ENCODE measurements at regions not wholly inside any gene's neighbourhood (a gene's known extent, or its start where the extent isn't known, plus 50 kb on each side); places are given as distances from the start of the nearest gene placed in this dataset.
"Not testable (repeated sequence)": the region's sequence is repeated elsewhere in the genome, so short reads cannot be mapped to it uniquely, and the experiment has no call there.

DNA sequence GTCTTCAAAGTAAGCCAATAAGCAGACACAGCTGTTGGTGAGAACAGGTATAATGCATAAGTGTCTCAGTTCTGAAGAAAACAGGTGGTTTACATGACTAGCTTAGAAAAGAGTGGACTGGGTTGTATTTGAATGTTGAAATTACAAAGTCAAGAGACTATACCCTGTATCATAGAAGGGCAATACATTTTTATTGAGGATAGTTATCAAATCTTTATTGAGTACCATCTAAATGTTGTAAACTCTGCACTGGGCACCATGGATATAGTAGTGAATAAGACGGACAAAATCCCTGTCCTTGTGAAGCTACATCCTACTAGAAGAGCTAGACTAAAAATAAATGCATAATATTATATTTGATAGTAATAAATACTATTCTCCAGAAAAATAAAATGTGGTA is 88.5 kb upstream of the CDC42EP3 start:
- not testable (repeated sequence) for DNase-seq

- no peak for DNase-seq
Measured at GRCh38 chr2:37760471-37760870, 89.0 kb upstream of the CDC42EP3 start.

DNA sequence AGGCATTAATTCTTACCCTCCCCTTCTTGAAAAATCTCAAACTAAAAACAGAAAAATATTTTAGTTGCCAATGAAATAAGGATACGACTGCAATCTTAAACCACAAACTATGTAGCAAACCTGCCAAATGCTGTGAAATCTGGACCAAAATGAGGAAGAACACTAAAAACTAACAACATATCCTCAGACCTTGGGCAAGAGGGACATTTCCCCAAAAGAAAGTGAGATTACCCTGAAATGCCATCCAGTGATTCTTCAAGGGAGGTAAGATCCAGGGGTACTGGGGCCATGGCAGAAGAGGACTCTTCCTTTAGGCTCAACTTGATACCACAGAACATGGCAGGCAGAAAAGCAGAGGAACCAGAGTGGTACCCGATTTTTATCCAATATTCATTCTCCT is 90.8 kb upstream of the CDC42EP3 start:
- not testable (repeated sequence) for DNase-seq

DNA sequence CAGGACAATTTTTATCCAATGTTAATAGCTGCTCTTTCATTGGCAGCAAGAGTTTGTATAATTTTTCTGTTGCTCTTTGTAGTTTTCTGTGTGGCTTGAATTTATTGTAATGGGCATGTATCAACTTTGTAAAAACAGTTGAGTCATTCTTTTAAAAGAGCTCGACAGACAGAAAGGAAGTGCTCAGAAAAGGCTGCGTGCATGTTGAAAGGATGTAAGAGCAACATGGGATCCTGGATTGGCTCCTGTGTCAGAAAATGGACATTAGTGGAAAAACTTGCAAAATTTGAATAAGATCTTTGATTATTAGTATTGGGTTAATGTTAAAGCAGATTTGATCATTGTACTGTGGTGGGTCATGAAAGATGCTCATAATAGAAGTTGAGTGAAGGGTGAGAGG is 93.3 kb upstream of the CDC42EP3 start:
- no peak for DNase-seq

DNA sequence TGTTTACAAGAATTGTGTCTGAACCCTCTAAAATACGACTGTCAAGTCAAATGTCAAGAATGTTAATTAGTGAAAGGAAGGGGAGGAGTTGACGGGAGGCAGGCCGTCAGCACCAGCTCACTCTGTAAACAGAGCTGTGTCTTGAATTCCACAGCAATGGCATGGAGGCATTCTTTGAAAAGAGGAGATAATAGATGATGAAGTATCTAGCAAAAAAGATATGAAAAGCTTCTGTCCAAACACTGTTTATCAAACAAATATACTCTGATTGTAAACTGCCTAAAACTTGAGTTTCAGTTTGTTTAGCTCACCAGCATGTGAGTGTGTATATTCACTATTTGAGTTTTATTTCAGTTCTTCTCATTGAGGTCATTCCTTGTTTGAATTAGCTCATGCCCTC is 94.7 kb upstream of the CDC42EP3 start:
- no peak for DNase-seq

GRCh38 chr2:37767046-37767445 is 95.6 kb upstream of the CDC42EP3 start:
- DNase-seq = no peak

DNA sequence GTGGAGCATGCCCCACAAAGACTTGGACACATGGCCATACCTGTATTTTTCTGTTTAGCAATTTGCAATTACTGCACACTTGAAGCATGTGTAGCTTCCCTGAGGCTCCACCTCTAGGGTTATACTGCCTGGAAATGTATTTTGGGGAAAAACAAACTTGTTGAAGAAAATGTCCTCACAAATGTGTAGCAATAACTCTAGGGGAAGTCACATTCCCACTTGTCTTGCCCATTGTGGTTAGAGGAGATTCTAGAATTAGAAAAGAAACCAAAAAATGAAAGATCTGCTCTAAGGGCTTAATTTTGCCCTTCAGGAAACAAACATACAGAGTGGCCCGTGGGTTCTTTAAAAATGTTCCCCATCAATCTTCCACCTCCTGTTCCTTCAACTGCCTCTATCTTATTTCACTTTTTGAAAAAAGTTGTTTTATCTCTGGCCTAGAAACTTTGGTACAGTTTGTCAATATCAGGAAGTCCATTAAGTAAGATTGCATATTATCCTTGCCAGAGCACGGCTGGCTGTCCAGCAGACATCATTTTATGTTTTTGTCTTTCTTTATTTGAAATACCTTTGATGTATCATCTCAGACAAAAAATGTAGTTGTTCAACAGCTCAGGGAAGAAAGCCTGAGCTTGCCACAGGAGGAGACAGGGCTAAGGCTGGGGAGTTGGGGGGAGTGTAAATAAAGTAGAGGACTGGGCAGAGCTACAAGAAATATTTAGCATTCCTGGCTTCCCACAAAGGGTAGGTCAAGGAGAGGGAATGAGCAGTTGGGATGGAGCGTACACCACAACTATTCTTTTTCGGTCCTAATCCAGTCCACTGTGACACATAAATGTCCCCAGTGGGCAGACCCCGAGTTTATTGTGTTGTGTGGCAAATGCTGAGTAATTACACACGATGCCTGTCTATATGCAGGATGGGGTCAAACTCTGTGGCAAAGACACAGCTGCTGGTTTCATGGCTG is 96.8 kb upstream of the CDC42EP3 start:
- DNase-seq = no peak

- no peak for DNase-seq
Measured at GRCh38 chr2:37769551-37769950, 98.1 kb upstream of the CDC42EP3 start.

- no peak for DNase-seq
Measured at GRCh38 chr2:37770797-37771196, 99.4 kb upstream of the CDC42EP3 start.

DNA sequence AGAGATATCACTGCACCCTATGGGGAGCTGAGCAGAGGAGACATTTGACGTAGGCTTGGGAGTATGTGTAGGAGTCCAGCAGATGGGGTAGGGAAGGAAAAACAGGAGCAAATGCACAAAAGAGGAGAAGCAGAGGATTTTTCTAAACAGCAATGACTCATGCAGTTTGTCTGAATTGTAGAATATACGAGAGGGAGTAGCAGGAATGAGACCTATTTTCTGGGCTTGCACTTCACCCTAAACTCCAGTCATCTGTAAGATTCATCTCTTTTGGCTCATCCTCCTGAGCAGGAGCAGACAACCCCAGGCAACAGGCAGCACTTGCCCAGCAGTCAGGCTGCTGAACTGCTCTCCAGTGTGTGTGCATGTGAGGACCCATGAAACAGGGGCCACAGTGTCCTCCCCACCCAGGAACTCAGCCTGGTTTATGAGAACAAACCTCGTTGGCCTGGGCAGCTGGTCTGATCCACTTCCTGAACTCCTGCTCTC is 100.2 kb upstream of the CDC42EP3 start:
- no peak for DNase-seq

- DNase-seq = peak; percentile 8
Measured at GRCh38 chr2:37773371-37774130, 102.1 kb upstream of the CDC42EP3 start.

- not testable (repeated sequence) for DNase-seq
Measured at GRCh38 chr2:37774171-37774944, 102.9 kb upstream of the CDC42EP3 start.

DNA sequence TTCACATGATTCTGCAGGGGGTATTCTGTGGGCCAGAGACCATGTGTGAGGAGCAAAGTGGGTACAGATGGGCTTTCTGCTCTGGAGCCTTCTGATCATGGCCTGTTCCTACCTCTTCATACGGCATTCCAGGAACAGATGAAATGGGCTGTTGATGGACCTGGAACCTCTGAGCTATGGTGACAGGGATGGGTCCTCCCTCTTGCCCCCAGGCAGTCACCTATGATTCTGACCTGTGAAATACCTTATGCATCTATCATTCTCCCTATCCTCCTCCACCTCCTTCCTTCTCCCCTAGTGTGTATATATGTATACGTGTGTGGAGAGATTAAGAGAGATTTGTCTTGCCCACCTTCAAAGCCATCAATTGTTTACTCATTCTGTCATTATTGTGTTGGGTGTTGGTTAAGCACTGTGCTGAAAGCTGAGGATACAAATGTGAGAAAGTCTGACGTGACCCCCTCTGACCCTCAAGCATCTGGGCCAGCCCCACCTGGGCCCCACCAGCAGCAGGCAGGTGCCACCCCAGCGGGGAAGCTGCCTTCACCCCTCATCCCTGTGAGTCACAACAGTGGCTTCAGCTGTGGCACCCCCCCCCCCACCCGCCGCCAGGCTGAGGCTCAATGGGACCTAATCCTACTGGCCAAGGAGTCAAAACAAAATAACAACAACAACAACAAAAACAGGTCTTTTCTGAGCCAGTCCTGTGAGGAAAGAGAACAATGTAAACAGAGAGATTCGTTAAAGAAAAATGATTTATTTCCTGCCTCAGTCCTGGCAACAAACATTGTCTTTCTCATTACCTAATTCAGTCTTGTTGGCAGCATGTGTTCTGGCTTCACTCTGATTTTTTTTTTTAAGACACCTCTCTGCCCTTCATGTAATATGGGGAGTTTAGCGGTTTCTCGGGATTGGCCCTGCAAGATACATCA is 103.8 kb upstream of the CDC42EP3 start:
- DNase-seq = no peak

DNA sequence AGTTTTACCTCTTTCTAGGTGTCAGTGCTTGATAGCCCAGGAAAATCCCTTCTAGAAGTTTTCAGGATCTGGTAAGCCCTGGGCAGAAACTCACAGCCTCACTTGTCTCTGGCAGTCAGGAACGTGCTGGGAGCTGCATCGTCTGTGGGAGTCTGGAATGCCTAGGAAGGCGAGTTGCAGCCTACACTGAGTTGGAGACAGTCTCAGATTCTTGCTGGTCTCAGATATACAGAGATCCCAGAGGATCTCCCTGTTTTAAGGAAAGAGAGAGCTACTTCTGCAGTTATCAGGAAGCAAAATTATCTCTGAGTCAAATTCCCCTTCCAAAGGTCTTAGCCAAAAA is 104.4 kb upstream of the CDC42EP3 start:
- DNase-seq = no peak

- no peak for DNase-seq
Measured at GRCh38 chr2:37776487-37776886, 105.0 kb upstream of the CDC42EP3 start.

- no peak for DNase-seq
Measured at GRCh38 chr2:37779139-37779538, 107.7 kb upstream of the CDC42EP3 start.

DNA sequence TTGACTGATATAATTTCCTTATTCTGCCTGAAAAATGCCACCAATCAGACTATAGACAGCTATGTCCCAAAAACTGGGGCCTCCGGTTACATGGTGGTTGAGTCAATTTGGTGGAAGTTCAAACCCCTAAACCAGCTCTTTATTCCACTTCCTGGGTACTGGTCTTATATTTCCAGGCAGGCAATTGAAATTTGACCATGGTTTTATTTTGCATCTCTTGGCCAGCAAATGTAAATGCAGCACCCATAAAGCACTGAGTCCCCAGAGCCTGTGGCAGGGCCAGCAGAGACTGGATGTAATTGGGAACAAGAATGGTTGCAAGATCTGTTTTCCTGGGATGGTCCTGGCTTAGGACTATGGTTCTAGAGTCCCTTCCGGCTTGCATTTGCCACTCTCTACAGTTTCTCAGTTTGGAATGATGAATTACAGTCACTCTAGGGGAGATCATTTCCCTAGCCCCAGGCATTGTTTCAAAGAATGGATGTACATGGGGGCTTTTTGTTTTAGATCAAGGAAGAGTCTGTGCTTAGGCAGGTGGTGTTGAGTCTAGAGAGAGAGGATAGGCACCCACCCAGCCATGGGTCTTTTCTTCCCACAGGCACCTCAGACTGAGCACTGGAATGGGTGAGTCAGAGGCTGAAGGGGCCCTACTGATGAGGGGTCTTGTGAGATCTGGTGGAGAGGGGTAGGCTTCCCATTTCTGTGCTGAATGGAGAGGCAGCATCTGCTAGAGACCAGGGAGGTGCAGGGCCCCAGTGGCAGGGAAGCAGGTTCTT is 108.4 kb upstream of the CDC42EP3 start:
- peak; percentile 40 for DNase-seq

GRCh38 chr2:37780387-37780676 is 108.9 kb upstream of the CDC42EP3 start:
- no peak for DNase-seq

GRCh38 chr2:37781028-37781427 is 109.6 kb upstream of the CDC42EP3 start:
- DNase-seq = peak; percentile 40

- DNase-seq = no peak
Measured at GRCh38 chr2:37782155-37782673, 110.8 kb upstream of the CDC42EP3 start.

DNA sequence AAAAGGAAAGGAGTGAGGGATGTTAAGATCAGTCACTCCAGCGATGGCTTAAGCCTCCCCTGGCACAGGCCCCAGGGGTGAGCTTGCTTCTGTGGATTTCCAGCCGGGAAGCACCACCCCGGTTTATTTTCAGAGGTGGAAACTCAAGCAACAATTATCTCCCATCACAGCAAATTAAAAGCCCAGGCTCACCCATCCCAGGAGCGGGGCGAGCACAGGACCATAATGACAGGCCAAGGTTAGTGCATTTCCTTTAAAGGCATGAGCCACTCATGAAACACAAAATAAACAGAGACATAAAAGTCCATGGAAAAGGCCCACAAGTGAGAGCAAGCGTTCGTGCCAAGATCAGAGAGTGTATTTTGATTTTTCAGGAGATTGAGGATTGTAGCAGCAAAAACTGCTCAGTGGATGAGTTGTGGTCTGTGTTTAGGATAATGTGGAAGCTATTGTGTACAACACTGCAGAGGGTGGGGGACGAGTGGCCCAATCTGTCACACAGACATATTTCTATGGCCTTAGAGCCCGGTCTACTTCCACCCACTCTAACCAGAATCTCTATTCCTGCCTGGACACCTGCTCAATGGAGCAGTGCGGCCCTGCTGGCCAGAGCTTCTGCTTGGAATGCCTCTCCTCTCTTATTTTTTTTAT is 111.4 kb upstream of the CDC42EP3 start:
- DNase-seq = no peak
